ENCODE measurements at regions not wholly inside any gene's neighbourhood (a gene's known extent, or its start where the extent isn't known, plus 50 kb on each side); places are given as distances from the start of the nearest gene placed in this dataset.

DNA sequence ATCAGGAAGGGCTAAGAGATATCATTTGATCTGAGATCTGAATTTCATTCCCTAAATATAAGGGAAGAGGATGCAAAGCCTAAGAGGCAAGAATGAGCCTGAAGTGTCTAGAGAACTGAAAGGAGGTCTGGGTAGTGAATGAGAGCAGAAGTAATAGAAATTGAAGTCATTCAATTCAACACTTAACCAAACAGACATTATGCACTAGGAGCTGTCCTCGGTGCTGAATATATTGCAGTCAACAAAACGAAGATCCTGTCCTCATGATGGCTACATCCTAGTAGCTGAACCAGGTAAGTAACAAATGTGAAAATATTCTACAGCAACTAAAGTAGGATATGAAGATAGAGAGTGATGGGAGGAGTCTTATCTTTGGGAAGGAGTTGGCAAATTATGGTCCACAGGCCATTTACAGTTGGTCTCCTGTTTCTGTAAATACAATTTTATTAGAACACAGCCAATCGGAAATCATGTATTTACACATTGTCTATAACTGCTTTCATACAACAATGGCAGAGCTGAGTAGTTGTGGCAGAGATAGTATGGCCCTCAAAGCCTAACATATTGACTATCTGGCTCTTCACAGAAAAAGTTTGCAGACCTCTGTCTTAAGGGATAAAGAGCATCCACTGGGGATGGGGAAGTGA, 192.9 kb upstream of the CADPS start:
- TF ChIP-seq, protein P1, sequence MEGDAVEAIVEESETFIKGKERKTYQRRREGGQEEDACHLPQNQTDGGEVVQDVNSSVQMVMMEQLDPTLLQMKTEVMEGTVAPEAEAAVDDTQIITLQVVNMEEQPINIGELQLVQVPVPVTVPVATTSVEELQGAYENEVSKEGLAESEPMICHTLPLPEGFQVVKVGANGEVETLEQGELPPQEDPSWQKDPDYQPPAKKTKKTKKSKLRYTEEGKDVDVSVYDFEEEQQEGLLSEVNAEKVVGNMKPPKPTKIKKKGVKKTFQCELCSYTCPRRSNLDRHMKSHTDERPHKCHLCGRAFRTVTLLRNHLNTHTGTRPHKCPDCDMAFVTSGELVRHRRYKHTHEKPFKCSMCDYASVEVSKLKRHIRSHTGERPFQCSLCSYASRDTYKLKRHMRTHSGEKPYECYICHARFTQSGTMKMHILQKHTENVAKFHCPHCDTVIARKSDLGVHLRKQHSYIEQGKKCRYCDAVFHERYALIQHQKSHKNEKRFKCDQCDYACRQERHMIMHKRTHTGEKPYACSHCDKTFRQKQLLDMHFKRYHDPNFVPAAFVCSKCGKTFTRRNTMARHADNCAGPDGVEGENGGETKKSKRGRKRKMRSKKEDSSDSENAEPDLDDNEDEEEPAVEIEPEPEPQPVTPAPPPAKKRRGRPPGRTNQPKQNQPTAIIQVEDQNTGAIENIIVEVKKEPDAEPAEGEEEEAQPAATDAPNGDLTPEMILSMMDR (IDR thresholded peaks at IDR 0.05): no peak
- Histone ChIP-seq H4K20me1 (ENCODE audit: insufficient read depth, low read length) (no peaks in the 10 kb centered on the region), H3K79me2 (ENCODE audit: insufficient read depth, low read length) (no peaks in the 10 kb centered on the region), H3K4me1 (ENCODE audit: control insufficient read depth in 1 of 2, insufficient read depth in 2 of 2, low read length in 2 of 2) (no peaks in the 10 kb centered on the region), H3K4me3 (replicated peaks in 1 of 3; ENCODE audit: low read depth in 2 of 3, low read length in 3 of 3) (no peak overlapping the region), H2AFZ (ENCODE audit: insufficient read depth, low read depth, low read length, poor library complexity, severe bottlenecking) (no peak overlapping the region), H3K4me2 (replicated peaks; ENCODE audit: extremely low read depth, low read length, poor library complexity, severe bottlenecking) (no peak overlapping the region), H3K9me3 (replicated peaks in 1 of 2; ENCODE audit: control insufficient read depth in 1 of 2, insufficient read depth in 1 of 2, low read length in 2 of 2) (no peaks in the 10 kb centered on the region), H3K9ac (ENCODE audit: insufficient read depth, low read length, poor library complexity, severe bottlenecking) (no peak overlapping the region), H3K27me3 (ENCODE audit: control insufficient read depth in 2 of 2, insufficient read depth in 2 of 2, low read length in 2 of 2) (no peaks in the 10 kb centered on the region), H3K36me3 (replicated peaks in 1 of 2; ENCODE audit: control insufficient read depth in 1 of 2, insufficient read depth in 2 of 2, low read length in 2 of 2) (no peaks in the 10 kb centered on the region), H3K27ac (ENCODE audit: low read depth in 1 of 2, low read length in 2 of 2) (no peak overlapping the region)
- no peak for DNase-seq
- Mint-ChIP-seq H3K4me1 (no peaks in the 10 kb centered on the region), H3K27ac (no peak overlapping the region), H3K4me3 (no peak overlapping the region), H3K9me3 (peaks cover 0 to 2% (median 0%) of the 10 kb centered on the region in 7 donors), H3K36me3 (no peaks in the 10 kb centered on the region), H3K27me3 (ENCODE audit: low read depth in 3 of 3) (no peaks in the 10 kb centered on the region)
- intact Hi-C loops (cut with micrococcal nuclease): no loop called here
- WGBS (ENCODE audit: insufficient coverage): no CpG with 5 or more reads among the region's 3 CpGs

DNA sequence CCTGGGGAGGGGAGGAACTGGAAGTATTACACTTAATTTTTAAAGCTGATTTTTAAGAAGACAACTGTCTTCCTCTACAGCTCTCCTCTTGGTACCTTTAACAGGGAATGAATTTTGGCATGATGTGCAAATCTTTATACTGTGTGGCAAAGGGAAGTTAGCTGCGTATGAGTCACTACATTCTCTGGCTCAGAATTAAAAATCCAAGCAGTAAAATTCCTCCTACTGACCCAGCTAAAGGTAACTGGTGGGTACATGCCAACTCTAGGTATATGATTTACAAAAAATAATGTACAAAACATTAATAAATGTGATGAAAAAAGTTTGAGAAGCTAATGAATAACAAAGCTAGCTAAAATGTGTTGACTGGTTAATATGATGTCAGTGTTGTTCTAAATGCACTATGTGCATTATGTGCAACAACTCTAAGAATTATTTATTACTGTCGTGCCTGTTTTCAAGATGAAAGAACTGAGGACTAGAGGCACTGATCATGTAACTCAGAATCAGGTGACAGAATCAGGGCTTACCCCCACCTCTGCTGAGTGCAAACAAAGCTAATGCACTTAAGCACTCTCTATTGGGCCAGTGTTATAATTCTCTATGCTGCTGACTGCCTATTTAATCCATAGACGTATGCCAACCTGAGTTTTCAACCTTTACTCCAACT, 194.7 kb upstream of the CADPS start:
- Histone ChIP-seq H3K9ac (ENCODE audit: insufficient read depth, low read length, poor library complexity, severe bottlenecking) (no peak overlapping the region), H3K27me3 (ENCODE audit: control insufficient read depth in 2 of 2, insufficient read depth in 2 of 2, low read length in 2 of 2) (no peaks in the 10 kb centered on the region), H3K27ac (ENCODE audit: low read depth in 1 of 2, low read length in 2 of 2) (no peak overlapping the region), H3K36me3 (replicated peaks in 1 of 2; ENCODE audit: control insufficient read depth in 1 of 2, insufficient read depth in 2 of 2, low read length in 2 of 2) (no peaks in the 10 kb centered on the region), H3K4me2 (replicated peaks; ENCODE audit: extremely low read depth, low read length, poor library complexity, severe bottlenecking) (no peak overlapping the region), H3K4me3 (replicated peaks in 1 of 3; ENCODE audit: low read depth in 2 of 3, low read length in 3 of 3) (no peak overlapping the region), H3K4me1 (ENCODE audit: control insufficient read depth in 1 of 2, insufficient read depth in 2 of 2, low read length in 2 of 2) (no peaks in the 10 kb centered on the region), H2AFZ (ENCODE audit: insufficient read depth, low read depth, low read length, poor library complexity, severe bottlenecking) (no peak overlapping the region), H3K9me3 (replicated peaks in 1 of 2; ENCODE audit: control insufficient read depth in 1 of 2, insufficient read depth in 1 of 2, low read length in 2 of 2) (no peaks in the 10 kb centered on the region), H4K20me1 (ENCODE audit: insufficient read depth, low read length) (no peaks in the 10 kb centered on the region), H3K79me2 (ENCODE audit: insufficient read depth, low read length) (no peaks in the 10 kb centered on the region)
- H3K4me3 Mint-ChIP-seq: no peak overlapping the region
- no peak for DNase-seq
- H3K36me3 Mint-ChIP-seq: no peaks in the 10 kb centered on the region
- H3K27ac Mint-ChIP-seq: no peak overlapping the region
- peaks cover 0 to 2% (median 0%) of the 10 kb centered on the region in 7 donors for H3K9me3 Mint-ChIP-seq
- intact Hi-C loops (cut with micrococcal nuclease): no loop called here
- H3K27me3 Mint-ChIP-seq (ENCODE audit: low read depth in 3 of 3): no peaks in the 10 kb centered on the region
- H3K4me1 Mint-ChIP-seq: no peaks in the 10 kb centered on the region
- 68% methylated on average over 2 of the region's 3 CpGs for WGBS (ENCODE audit: insufficient coverage)
- TF ChIP-seq, protein P1 (IDR thresholded peaks at IDR 0.05): no peak

All from CD14-positive monocyte (primary cell).